Astrocyte (in vitro differentiated cells and primary cell): ENCODE measurements at regions not wholly inside any gene's neighbourhood (a gene's known extent, or its start where the extent isn't known, plus 50 kb on each side); places are given as distances from the start of the nearest gene placed in this dataset.
"Not testable (repeated sequence)": the region's sequence is repeated elsewhere in the genome, so short reads cannot be mapped to it uniquely, and the experiment has no call there.

Experiments used
- CTCF ChIP-seq: IDR thresholded peaks from 2 replicates; pipeline ENCODE4 v1.5.1; 2011; ENCODE audit warnings: low read depth, mild to moderate bottlenecking, inconsistent platforms, low read length, moderate library complexity; ENCODE audit not compliant: insufficient read depth
- EZH2 ChIP-seq: IDR thresholded peaks from 2 replicates; pipeline ENCODE4 v1.6.1; 2012; ENCODE audit warnings: mild to moderate bottlenecking, low read length, inconsistent platforms; ENCODE audit not compliant: insufficient read depth

GRCh38 chr10:42146165-42146564 is 492.2 kb downstream of the ZNF33B start:
- TF ChIP-seq CTCF, EZH2: not testable (repeated sequence)
